Stimulated activated CD8-positive, alpha-beta memory T cell treated with anti-CD3 and anti-CD28 coated beads, Interleukin-2, amount 100 ng/mL, for 1 hour (primary cell): ENCODE measurements at regions not wholly inside any gene's neighbourhood (a gene's known extent, or its start where the extent isn't known, plus 50 kb on each side); places are given as distances from the start of the nearest gene placed in this dataset.

ENCODE experiments used
- DNase-seq, 2 donors: peaks; one replicate each; pipeline ENCODE4 v3.0.0-alpha.2; 2020; ENCODE audit warnings: low read depth in 2 of 2

GRCh38 chr11:116557282-116557681, 215.5 kb downstream of the BUD13 start:
- DNase-seq = no peak

GRCh38 chr11:116556483-116556882, 216.3 kb downstream of the BUD13 start:
- no peak for DNase-seq

DNA sequence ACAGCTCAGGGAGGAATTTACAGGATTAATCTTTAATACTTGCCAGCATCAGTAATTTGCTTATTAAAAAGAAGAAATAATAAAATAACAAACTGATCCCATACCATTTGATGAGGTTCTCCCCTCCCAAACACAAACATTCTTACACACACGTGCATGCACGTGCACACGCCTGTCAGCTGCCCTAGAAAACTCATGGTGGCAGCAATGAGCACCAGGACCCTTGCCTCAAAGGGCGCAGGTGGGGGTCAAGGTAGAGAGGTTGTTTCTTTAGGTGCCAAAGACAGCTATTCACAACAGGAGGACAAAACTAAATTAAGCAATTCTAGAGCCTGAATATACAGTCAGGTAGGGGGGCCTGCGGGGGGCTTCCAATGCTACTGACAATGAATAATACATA, 219.3 kb downstream of the BUD13 start:
- DNase-seq = no peak

DNA sequence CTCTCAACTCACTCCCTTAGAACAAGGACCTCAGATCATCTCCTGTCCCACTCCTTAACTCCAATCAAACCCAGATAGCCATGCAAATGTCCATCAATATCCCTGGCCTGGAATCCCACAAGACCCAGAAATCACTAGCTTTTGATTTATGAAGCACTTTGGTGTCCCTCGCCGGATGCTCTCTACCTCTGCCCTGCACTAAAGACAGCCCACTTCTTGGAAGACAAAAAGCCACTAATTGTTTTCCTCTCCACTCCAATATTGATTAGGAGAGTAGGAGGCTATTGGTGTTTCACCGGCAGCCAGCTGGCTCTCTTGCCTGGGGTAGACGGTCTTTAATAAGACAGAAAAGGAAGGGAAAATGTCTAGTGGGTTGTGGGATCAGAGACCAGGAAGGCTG, 221.2 kb downstream of the BUD13 start:
- DNase-seq = no peak

DNA sequence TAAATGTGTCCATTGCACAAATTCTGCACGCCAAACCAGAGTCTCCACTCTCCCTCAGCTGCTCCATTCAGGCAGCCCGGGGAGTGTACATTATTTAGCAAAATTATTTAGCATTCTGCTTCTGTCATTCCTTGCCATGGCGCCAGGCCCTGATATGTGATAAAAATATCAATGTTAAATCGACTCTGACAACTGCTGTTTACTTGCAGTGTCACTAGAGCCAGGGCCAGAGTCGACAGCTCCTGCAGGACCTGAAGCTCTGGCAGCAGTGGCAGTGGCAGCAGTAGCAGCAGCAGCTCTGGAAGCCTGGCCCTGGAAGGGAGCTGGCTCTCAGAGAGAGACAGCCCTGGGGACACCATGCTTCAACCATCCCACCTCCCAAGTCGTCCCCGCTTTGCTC, 224.5 kb downstream of the BUD13 start:
- DNase-seq = no peak

DNA sequence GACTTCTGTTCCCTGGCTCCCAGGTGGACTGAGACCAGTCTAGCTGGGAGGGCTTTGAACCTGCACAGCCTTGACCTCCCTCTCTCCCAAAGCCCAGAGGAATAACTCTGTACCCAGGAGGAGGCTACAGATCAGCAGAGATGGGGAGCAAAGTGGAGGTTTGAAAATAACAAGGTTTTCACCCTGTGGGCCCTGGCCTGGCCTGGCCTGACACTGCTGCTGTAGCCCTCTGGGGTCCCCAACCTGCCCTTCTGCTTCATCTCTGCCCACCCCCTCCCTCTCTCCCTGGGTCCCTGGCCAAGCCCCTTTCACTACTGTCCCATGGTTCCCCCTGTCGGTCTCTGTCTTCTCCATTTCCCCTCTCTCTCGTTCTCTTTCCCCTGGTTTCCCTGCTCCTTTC, 225.2 kb downstream of the BUD13 start:
- DNase-seq = no peak

DNA sequence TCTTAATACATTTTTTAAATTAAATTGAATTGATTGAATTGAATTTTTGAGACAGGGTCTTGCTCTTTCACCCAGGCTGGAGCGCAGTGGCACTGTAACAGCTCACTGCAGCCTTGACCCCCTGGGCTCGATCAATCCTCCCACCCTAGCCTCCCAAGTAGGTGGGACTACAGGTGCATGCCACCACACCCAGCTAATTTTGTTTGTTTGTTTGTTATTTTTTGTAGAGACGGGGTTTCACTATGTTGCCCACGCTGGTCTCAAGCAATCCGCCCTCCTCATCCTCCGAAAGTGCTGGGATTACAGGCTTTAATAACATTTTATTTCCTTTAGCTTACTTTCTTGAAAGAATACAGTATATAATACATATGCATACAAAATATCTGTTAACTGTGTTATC, 226.9 kb downstream of the BUD13 start:
- no peak for DNase-seq

DNA sequence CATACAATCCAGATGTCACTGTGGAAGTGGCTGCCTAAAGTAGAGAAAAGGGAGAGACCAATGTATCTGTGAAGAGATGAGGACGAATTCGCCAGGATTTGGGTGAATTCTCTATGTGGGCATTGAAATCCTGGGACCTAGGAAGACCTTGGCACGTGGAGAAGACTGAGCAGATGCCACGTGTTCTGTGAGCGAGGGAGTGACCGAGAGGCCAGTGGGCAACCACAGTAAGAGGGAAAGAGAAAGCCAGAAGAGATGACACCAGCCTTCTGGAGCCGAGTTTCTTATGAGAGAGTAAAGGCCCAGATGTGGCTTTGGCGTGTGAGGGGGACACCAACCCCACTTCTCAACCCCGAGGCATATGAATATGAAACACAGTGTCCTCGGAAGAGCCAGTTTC, 228.1 kb downstream of the BUD13 start:
- no peak for DNase-seq

GRCh38 chr11:116543911-116544475, 228.8 kb downstream of the BUD13 start:
- DNase-seq = no peak

DNA sequence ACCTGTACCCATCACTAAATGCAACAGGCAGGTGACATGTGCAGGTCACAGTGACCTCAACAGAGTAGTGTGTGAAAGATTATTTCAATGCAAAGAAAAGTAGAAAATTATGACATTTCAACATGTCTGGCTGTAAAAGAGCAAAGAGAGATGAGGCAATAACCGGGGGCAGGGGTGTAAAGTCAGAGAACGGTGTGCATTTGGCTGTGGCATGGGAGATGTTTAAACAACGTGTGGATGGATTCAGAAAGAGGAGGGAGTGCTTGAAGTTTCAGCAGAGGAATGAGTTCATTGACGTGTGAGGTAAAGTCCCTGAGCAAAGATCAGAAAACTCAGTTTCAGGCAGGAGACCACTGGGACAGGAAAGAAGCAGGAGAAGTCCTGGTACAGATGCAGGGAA, 229.7 kb downstream of the BUD13 start:
- DNase-seq = no peak

- DNase-seq = no peak
Measured at GRCh38 chr11:116542406-116542805, 230.4 kb downstream of the BUD13 start.

DNA sequence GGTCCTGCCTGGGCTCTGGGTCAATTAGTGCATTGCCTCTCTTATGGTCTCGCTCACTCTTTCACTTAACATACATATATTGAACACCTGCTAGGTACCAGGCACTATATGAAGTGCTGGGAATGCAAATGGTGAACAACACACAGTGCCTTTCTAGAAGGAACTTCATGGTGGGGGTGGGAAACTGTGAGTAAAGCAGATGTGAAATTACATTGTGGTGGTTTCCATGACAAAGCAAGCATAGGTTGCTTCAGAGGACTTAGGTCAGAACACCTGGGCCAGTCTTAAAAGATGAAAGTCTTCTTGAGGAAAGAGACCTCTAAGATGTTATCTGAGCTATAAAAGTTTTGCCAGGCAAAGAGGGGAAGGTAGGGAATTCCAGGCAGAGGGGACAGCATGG, 231.3 kb downstream of the BUD13 start:
- no peak for DNase-seq

- DNase-seq = no peak
Measured at GRCh38 chr11:116540645-116541304, 232.0 kb downstream of the BUD13 start.

DNA sequence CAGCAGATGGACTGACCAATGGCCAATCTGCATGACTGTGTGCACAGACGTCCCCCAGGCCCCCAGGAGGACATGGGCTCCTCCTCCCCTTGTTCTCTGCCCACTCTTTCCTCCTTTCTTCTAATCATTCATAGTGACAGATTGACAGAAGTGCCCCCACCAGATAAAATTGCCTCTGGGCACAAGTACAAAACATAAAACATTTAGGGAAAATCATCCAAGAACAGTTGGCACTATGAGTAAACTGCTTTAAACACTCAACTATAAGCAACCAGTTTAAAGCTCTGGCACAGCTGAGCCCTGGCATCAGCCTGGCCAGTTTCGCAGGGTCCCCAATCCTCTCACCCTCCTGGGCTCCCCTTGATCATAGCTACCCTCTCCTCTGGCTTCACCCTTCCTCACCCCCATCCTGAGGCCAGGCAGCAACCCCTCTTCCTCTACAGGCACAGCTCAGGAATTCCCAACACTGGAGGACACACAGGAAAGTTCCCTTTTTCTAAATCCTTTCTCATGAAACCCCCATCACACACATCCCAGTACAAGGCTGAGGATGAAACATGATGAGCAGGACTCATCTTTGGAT, 232.9 kb downstream of the BUD13 start:
- DNase-seq = no peak

DNA sequence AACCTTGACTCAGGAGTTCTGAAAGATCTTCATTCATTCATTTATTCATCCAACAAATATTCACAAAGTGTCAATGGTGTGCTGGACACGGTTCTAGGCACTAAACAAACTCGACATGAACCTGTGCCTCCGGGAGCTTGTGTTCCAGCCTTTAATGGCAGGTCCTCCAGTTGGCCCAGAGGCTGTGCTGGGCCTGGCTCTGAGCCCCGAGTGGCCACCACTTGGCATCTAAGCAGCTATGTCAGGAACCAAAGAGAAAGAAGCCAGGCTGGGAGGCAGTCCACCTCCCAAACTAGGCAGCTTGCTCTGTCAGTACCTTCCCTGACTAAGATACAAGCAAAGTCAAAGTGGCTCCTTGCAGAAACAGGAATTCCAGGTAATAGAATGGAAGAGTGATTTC, 233.6 kb downstream of the BUD13 start:
- DNase-seq = no peak

GRCh38 chr11:116538677-116539076, 234.1 kb downstream of the BUD13 start:
- DNase-seq = no peak

- DNase-seq = no peak
Measured at GRCh38 chr11:116537709-116538108, 235.1 kb downstream of the BUD13 start.

DNA sequence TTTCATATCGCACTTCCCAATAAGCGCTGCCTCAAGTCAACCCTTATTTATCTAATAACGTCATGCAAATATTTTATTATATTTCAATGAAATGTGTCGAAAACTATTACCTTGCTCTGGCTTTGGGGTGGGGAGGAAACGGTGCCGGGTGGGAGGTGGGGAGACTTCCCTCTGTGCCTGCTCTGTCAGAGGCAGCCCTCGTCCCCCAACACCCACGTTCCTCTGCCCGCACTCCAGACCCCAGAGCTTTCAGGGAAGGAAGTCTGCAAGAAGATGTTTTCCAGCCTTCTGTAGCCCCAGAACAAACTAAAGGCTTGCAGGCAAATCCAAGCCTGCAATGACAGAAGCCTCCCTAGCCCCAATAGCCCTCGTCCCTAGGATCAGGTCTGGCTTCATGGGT, 235.7 kb downstream of the BUD13 start:
- no peak for DNase-seq

DNA sequence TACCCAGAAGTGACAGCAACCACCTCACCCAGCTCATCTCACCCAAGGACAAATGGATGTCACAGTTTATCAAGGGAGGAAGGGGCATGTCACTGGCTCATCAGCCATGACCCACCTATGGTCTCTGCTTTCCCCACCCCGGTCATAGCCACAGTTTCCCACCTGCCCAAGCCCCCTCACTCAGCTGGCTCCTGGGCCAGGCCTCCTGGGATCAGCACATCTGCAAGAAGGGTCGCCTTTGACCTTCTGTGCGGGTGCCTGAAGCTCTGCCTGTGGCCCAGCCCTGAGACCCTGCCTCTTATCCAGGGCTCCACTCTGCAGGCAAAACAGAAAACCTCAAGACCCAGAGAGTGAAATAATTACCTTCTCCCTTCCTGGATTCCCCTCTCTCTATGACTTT, 236.4 kb downstream of the BUD13 start:
- DNase-seq = no peak

DNA sequence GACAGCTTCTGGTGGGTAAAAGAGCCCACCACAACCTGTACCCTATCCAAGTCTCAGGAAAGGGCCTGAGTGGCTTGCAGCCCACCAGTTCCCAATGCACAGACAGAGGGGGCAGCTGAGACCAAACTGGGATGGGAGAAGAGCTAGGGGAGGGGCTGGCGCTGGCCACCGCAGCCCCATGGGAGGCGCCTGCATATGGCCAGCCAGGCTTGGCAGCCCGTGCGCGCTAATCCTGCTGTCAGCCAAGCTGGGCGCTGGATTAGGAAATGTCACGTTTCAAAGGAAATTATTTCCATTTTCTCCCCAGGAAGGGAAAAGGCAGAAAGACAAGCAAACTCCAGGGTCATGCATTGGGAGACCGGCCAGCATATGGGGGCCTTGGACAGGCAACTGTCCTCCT, 236.8 kb downstream of the BUD13 start:
- DNase-seq = no peak

DNA sequence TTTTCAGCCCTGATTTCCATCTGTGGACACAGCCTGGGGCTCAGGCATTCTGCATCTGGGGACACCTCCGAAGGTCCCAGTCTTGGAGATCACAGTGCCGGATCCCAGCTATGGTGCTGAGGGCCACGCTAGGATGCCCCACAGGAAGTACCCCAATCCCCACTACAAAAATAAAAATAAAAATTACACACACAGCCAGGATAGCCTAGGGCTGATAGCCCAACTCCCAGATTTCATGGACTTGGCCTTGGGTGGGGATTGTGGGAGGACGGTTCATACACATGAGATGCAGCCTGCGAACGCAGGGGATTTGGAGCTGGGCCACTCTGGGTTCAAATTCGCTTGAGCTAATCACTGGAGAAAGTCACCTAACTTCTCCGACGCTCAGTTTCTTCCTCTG, 237.7 kb downstream of the BUD13 start:
- no peak for DNase-seq

GRCh38 chr11:116534270-116534975, 238.4 kb downstream of the BUD13 start:
- no peak for DNase-seq

DNA sequence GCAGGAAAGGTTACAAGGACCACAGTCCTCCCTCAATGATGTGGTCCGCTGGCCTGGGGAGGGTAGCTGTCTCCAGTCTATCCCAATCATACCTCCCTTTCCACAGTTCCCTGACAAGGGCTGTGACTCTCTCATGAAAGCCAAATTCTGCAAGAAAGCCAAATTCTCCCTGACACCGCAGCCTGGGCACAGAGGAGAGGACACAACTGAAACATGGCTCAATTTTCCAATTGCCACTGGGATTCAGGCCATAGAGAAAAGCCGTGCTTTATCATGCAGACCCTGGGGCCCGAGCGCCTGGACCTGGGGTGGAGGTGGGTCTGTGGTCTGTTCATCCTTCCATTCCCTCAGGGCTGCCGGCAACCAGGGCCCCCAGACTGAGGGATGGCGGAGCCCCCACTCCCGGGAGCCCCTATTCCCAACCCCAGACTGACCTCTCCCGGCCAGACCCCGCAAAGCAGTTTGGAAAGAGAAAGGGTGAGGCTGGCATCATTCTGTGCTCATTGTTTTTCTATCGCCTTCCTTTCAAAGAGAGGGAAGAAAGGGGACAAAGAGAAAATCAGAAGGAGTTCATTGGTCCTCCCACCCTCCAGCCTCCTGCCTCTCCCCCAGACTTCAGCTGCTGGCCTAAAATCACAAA, 239.5 kb downstream of the BUD13 start:
- DNase-seq = no peak
